Panc1 (cell line): ENCODE measurements at regions not wholly inside any gene's neighbourhood (a gene's known extent, or its start where the extent isn't known, plus 50 kb on each side); places are given as distances from the start of the nearest gene placed in this dataset.

Experiments used
- CTCF ChIP-seq: fragments of 450-650 bp; IDR thresholded peaks from 2 replicates; pipeline ENCODE4 v1.5.1; 2017; ENCODE audit warnings: mild to moderate bottlenecking
- POLR2AphosphoS5 ChIP-seq: IDR thresholded peaks from 2 replicates; pipeline ENCODE4 v1.6.1; 2012; ENCODE audit warnings: mild to moderate bottlenecking, low read depth, low read length, moderate library complexity
- REST ChIP-seq, 2 experiments: IDR thresholded peaks; 2 replicates each; pipeline ENCODE4 v1.6.1; 2011 to 2012; ENCODE audit warnings: low read depth in 2 of 2, control low read depth in 1 of 2, low read length in 1 of 2, mild to moderate bottlenecking in 1 of 2, moderate library complexity in 1 of 2; ENCODE audit not compliant: insufficient read depth in 1 of 2
- SIN3A ChIP-seq: IDR thresholded peaks from 2 replicates; pipeline ENCODE4 v1.6.1; 2012; ENCODE audit warnings: low read depth, mild to moderate bottlenecking, low read length, moderate library complexity, borderline replicate concordance; ENCODE audit not compliant: insufficient read depth
- TCF7L2 ChIP-seq: IDR thresholded peaks from 2 replicates; pipeline ENCODE4 v1.6.1; 2011; ENCODE audit warnings: mild to moderate bottlenecking, low read depth, low read length, inconsistent platforms

- TF ChIP-seq CTCF (no peak), SIN3A (no peak), REST (IDR thresholded peaks at IDR 0.05; ENCODE audit: insufficient read depth in 1 of 2, low read depth in 2 of 2, low read length in 1 of 2) (no peak), POLR2AphosphoS5 (no peak), TCF7L2 (no peak)
Observed at GRCh38 chr15:88341653-88342052, 85.1 kb upstream of the NTRK3 start.
